ENCODE measurements at regions not wholly inside any gene's neighbourhood (a gene's known extent, or its start where the extent isn't known, plus 50 kb on each side); places are given as distances from the start of the nearest gene placed in this dataset.

DNA sequence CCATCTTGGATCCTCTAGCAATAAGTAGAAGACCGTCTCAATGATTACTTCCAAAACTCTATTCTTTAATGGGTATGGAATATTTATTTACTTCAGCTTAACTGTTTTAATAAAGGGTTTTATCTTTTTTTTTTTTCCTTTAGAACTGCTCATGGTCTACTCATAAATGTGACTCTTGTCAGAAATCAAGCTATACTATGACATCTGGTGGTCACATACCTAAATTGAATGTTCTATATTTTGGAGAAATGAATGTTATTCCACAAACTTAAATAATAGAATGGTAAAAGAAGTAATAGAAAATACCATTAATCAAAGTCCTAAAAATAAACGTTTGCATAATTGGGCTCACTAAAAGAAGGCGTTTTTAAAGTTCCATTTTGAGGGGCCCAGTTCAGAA is 131.2 kb upstream of the PLCXD3 start:
- TF ChIP-seq GATA2 (IDR thresholded peaks at IDR 0.05; ENCODE audit: low read depth, low read length) (no peak), GATA3 (IDR thresholded peaks at IDR 0.05; ENCODE audit: low read depth, low read length) (no peak)
